NCI-H1105 treated with DMSO at 0.1 percent for 48 hours (cell line): ENCODE measurements at regions not wholly inside any gene's neighbourhood (a gene's known extent, or its start where the extent isn't known, plus 50 kb on each side); places are given as distances from the start of the nearest gene placed in this dataset.

Experiments
- DNase-seq: peaks from one replicate; lab custom pipeline; 2025; lab: John Stamatoyannopoulos, UW

DNA sequence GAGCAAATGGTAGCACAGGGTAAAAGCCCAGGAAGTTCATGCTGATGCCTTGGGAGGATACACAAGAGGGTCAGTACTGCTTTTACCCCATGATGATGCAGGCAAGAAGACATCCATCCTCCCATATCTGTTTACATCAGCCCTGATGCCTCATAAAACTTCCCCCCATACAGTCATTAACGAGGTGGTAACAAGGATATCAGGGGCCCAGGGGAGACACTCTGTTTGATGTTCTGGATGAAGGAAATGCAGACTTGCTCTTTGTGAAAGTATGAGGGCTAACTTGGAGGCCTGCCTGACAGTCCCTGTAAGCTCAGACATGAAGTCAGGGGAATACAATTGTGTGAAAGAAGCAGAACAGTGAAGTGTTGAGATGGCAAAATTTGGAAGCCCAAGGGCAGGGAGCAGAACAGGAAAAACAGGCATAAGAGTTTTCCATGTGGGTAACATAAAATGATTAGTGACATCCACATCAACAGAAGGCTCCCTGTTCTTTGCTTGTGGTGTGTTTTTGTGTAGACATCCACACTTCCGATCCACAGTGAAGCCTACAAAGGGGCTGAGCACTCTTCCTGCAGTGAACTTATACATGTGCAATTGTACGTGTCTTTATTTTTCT is 813.4 kb downstream of the MAFB start:
- no peak for DNase-seq

DNA sequence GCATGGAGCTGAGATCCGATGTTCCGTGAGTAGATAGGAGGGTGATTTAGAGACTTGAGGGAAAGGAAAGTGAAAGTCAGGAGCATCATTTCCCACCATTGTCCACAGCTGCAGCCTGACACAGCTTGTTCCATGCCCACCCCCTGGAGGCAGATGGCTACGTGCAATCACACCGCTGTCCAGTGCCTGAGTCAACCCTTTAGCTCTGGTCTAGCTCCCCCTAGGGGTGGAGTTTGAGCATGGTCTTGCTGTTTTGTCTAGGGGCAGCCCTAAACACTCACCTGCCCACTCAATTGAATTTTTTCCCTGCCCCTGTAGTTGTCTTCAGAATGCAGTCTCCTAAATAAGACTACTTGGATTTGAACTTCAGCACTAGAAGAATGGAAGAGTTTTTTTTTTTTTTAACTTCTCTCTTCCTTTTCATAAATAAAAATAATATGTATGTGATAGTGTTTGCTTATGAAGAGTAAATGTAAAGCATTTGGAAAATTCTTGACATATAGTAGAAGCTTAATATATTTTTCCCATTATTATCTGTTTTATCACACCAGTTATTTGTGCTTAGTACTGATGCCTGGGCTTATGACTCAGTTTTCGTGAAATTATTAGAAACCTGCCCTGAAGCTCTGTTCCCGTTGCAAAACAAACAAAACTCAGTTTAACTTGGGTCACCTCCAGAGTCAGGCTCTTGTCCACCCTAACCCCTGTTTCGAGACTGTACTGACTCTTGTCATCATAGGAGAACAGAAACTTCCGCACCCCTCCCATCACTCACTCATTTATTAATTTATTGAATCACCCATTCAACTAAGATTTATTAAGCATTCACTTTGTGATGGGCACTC is 814.8 kb downstream of the MAFB start:
- peak; percentile 37 for DNase-seq

DNA sequence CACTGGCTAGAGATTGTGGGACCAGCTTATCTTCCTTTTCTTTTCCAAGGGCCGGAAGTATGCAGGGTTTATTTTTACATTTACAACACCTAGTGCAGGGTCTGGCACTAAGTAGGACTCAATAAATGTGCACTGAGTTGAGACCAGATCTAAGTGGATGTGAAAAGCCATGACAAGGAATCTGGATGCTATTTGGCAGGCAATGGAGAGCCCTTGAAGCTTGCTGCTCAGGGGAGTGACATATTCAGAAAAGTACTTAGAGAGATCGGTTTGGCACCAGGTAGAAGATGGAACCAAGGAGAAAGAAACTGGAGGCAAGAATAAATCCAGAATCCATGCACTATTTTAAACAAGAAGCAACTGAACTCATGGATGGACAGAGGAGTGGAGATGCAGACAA is 815.8 kb downstream of the MAFB start:
- no peak for DNase-seq

DNA sequence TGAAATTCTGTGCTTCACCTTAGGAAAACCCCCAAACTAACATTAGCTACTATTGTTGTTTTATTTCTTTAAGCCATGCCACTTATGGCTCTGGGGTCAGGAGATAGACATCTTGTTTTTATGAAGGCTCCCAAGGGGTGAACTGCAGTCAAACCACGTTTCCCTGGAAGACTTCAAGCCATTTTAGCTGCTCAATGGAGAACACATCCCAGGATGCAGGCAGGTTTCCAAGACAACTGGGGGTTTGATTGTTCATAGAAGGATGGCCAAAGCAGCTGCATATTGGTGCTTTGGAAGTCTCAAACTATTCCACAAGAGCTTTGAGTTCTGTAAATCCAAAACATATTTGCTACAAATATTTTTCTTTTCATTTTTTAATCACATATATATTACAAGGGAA is 818.0 kb downstream of the MAFB start:
- DNase-seq = no peak

DNA sequence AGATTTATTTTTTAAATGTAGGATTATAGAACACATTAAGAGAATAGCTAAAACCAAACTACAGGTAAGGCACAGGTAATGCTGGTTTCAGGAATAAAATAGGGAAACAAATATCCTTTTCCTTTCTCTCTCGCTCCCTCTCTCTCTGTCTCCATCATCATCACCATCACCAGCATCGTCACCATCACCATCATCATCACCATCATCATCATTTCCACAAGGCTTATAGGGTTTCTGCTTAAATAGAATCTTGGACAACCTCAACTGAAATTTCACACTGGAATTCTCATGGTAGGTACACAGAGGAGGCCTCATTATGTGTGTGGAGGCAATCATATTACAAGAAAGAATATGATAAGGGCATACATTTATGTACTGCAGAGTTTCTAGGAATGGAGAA is 823.6 kb downstream of the MAFB start:
- DNase-seq = no peak

DNA sequence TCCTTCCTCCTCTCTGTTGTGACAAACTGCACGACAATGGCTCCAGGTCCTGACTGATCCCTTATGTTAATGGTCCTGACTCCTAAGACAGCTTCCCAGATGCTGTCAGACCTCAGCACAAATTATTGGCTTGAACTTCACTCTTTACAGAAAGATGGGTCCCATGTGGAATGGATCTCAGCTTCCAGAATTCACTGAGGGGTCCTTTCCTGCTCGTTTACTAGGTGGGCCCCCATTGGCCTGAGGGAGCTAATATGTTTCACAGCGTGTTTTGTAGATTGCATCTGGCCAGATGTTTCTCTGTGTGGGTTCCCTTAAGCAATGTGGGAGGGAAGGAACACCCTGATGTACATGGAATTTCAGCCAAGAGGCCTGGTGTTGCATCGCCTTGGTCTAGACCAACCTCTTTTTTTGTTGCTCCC is 826.6 kb downstream of the MAFB start:
- DNase-seq = no peak

DNA sequence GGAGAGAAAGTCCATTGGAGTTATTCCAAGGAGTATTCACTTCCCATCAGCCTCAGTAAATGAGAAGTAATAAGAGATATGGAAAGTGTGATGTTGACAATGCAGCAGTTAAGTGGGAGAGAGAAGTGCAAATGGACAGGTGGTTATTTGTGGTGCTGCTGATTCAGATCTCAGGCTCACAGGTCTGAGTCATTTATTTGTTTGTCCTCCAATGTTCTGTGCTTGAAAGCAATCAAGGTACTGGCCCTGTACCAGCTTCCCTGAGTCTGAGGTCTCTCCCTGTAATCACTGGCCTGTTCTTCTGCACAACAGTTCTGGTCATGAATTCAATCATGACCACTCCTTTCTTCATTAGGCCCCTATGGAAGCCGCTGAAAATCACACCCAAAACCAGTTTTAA is 827.7 kb downstream of the MAFB start:
- peak; percentile 83 for DNase-seq

DNA sequence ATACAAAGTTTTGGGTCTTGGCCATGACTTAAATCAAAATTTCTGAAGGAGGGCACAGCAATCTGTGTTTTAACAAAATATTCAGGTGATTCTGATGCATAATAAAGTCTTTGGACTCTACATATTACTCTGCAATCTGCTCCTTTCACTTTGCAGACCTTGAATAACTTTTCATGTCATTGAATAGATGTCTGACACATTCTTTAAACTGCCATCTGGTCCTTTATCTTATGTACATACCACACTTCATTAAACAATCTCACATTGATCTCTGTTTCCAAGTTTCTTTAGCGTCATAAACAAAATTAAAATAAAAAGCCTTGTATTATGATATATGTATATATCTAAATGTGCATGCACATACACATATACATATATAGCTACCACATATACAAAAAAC is 831.2 kb downstream of the MAFB start:
- DNase-seq = no peak

DNA sequence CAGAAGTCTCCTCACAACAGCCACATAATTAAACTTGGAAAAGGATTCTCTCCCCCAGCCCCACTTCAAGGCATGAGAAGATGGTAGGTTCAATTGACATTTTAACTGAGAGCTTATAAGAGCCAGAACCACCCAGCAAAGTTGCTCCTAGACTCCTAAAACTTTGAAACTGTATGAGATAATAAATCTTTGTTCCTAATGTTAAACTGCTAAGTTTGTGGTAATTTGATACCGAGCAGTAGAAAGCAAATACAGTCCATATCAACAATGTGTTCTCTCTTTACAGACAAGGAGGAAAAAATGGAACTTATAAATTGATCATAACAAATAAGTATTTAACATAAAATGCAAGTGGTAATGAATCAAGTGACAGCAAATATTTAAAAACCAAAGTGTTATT is 831.8 kb downstream of the MAFB start:
- DNase-seq = no peak

DNA sequence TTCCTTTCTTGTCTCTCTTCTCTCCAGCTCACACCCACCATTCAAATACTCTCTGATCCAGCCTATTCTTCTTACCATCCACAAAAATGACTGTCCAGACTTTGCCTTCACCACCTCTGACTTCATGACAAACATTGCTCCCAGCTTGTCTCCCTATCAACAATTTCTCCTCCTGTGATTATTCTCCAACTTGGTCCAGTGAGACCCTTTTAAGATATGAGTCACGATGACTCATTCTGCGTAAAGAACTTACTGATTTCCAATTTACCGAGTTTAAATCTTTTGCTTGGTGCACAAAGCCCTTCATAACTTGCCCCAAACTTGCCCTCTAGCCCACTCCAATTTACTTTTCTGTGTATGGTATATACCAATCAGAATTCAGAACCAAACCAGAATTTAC is 833.2 kb downstream of the MAFB start:
- DNase-seq = no peak

DNA sequence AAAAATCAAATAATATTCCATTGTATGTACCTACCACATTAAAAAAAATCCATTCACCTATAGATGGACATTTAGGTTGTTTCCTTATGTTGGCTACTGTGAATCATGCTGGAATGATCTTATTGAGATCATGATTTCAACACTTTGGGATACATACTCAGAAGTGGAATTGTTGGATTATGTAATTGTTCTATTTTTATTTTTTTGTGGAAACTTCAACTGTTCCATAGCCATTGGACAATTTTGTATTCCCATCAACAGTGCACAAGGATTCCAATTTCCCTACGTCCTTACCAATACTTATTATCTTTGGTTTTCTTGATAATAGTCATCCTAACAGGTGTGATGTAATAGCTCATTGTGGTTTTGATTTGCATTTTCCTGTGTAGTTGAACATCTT is 834.0 kb downstream of the MAFB start:
- no peak for DNase-seq

DNA sequence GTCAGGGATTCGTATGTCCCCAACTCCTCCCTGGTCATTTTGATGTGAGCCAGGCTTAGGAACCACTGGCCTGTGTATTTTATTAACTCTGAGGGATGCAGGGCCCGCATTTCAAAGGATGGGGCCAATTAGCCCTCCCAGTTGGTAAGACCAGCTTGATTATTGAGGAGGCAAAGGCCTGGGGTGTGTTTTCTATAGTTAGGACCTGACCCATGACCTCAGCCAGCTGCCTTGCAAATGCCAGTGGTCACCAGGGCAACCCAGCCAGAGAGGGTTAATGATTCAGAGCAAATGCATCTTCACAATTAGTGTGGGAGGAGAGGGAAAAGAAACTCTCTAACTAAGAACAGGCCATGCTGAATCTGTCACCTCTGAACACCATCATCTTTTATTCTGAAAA is 835.4 kb downstream of the MAFB start:
- DNase-seq = no peak

DNA sequence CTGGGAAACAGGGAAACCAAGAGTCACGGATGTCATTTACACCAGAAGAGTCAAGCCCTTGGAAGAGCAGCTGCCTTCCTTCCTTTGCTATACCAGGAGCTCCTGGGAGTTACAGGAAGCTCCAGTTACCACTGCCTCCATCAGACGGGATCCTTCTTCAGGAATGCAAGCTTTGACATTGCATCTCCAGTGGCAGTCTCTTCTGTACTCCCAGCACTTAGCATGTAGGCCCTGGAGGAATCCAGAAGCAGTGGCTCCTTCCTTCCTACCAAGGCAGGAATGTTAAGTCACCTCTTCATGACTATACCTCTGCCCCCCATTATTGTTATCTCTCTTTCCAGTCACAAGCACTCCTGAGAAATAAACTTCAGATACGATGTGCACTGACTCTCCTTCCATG is 836.0 kb downstream of the MAFB start:
- no peak for DNase-seq

DNA sequence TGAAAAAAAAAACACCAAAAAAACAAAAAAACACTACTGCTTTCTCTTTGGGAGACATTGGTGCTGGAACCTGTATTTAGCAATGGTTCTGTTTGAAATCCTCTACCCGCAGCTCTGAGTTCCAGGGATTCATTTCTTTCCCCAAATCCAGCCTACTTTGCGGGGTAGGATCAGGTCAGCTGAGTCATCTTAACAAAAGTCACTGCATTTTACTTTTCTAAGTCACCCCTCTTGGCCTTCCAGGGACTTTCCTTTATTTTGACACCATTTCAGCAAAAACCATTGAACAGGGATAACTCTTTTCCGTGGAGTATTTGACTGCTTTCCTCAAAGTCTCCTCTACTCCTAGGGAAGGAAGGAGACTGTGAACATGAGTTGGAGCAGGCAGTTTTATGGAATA is 837.6 kb downstream of the MAFB start:
- no peak for DNase-seq

DNA sequence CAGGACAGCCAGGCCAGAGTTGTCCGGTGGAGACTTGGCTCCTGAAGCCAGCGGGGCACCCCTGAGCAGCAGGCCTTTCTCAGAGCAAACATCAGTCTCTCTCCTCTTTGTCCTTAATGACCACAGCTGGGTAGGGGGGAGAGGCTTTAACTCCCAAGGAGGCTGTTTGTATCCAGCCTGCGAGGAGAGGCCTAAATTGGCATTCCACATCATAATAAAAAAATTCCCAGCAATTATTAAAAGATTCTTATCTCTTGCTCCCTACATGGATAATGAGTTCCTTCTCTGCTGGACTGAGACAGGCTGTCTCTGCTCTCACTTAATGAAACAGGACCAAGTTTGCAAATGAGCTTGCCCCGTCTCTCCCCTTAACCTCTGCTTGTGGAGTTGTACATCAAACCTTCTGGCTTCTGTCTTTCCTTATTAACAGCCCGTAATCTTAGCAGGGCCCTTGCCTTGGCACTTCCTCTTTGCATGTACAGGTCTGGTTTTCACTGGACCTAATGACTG is 838.2 kb downstream of the MAFB start:
- DNase-seq = peak; percentile 12

DNA sequence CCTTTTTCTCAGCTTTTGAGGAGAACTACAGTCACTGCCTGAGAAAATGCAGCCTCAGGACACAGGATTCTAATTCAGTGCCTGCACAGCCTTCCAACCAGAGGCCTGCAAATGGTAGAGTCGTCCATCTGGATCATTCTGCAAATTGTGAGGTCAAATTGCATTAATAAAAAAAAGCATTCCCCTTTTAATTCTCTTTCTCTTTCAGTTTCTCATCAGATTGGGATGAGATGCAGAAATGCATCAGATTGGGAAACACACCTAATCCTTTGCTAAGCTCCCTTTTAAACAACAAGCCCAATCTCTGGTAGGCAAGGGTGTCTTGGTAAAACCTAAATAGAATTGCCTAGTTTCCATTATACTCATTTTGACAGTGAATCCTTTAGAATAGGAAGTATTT is 838.8 kb downstream of the MAFB start:
- no peak for DNase-seq

DNA sequence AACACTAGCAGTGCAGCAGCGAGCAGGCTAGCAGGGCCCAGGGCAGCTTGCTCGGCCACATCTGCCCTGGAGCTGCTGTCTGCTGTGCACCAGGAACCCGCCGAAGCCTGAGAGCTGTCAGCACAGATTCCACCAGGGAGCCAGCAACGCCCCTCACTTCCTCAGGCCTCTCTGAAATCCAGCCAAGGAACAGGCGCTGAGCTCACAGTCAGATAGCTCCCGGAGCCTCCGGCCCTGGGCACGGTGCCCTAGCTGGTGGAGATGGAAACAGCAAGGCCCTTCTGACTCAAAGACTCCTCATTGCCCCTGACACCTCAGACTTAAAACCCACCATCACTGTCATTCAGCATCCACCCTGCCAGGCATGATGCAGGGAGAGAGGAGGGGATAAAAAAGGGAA is 839.4 kb downstream of the MAFB start:
- no peak for DNase-seq

DNA sequence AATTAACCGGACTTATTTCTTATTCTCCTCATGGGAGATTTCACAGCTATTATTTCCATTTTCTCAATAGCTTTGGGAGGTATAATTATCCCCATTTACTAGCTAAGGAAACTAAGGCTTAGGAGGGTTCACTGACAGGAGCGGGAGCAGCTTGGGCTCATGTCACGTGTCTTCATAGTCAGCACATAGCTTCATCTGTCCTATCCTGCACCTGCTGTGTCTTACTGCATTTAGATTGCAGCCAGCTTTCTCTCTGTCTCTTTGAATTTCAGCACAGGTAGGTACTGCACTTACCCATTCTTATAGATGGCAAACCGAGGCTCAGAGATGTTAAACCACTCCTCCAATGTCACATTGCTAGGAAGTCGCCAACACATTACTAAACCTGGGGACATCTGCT is 839.9 kb downstream of the MAFB start:
- DNase-seq = no peak

DNA sequence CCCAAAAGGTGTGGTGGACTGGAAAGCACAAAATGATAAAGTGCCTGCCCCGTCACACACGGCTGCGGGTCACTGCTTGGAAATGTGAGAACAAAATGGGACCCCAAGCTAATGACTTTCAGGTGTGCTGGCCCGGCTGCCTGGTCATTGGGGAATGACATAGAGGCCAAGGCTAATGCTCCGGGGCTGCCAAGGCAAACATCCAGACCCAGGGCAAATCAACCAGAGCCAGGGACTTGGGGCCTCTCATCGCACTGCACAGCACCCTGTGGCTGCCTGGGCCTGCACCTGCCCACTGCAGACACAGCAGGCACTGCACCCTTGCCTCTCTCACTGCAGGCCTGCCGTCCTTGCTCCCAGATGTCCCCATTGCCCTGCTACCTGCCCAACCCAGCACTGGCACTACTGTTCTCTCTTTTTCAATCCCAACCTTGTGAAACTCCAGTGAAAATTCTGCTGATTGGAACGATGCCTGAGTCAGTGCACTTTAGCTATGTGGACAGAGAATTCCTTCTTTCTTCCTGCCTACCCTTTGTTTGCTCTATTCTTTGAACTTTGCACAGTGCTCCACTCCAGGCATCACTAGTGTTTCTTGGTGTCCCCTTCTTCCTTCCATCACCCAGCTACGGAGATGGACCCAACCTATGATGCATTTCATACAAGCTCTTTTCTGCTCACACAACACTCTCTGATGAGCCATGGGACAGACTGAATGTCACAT is 849.5 kb downstream of the MAFB start:
- no peak for DNase-seq

DNA sequence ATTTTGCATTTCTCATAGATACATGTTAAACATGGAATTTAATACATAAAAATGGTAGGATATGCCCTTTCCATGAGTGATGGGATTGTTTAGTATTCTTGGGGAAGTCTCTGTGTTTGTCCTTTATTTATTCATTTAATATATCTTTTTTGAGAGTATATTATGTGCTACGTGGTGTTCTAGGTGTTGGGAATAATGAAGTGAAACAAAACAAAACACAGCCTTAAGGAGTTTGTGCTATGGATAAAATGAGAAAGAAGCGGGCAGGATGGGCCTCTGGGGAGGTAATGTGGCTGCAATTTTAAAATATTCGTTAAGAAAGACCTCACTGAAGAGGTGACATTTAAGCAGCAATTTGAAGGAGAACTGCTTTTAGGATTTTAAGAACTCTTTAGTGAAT is 851.5 kb downstream of the MAFB start:
- DNase-seq = no peak

DNA sequence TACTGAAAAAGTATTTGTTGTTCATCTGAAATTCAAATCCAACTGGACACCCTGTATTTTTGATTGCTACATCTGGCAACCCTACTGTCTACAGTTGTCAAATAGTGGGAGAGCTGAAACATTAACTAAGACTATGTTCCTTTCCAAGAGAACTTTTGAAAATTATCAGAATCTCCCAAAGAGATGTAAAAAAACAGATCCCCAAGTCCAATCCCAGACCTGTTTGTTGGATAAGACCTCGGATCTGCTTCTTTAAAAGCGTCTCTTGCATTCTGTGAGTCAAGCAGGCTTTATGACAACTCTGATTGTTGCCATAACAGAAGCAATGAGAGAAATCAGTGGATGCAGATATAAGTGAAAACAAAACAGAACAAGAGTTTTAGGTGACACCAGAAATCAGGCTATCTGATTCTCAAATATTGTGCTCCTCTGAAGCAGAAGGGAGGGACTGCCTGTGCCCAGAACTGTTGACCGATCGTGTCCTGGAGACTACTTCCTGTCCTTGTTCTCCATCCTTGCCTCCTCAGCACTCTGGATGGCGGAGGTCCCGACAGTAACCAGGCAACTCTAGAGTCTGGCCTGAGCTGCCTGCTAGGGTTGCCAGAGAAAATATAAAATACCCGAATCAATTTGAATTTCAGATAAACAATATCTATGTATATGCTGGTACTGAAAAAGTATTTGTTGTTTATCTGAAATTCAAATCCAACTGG is 853.8 kb downstream of the MAFB start:
- no peak for DNase-seq

DNA sequence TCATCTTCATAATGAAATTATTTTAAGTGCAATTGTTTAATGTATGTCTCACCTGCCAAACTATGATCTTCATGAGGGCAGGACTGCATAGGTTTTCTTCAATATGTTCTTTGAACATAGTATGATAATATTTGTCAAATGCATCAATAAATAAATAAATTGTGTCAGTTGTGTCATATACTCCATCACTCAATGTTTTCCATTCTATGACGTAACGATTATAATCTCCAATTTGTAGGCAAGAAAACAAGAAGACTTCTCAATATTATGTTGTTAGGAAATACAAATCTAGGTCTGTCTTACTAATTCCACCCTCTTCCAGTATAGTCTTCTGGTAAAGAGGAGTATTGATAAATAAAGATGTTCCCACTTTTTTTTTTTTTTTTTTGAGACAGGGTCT is 858.1 kb downstream of the MAFB start:
- no peak for DNase-seq
